Hematopoietic multipotent progenitor cell treated with erythropoietin and hydrocortisone succinate and interleukin-3 and kit ligand, for 4 days (in vitro differentiated cells): ENCODE measurements at regions not wholly inside any gene's neighbourhood (a gene's known extent, or its start where the extent isn't known, plus 50 kb on each side); places are given as distances from the start of the nearest gene placed in this dataset.

ENCODE experiments used
- DNase-seq: peaks from one replicate; pipeline ENCODE4 v3.0.0-alpha.2; 2015

GRCh38 chr9:91073049-91073810 lies 271.6 kb downstream of the SYK start:
- no peak for DNase-seq

GRCh38 chr9:91073811-91074771 lies 272.5 kb downstream of the SYK start:
- no peak for DNase-seq

DNA sequence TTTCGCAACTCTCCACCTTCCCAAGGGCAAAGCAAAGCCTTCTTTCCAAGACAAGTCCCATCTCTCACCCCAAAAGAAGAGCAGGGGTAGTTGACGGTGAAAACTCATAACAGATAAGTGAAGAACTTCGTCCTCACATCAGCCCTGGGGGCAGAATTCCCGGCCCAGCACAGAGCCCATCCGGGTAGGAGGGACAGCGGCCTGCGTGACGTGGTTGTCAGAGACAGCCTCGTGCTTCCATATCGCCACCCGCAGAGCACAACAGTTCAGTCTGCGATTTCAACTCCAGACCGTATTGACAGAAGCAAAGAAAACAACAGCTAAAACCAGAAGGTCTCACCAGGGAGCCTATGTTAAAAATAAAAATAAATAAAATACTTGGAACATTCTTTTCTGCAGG lies 273.2 kb downstream of the SYK start:
- no peak for DNase-seq

- no peak for DNase-seq
Observed at GRCh38 chr9:91075279-91075678, 273.7 kb downstream of the SYK start.

GRCh38 chr9:91077624-91078368 lies 276.2 kb downstream of the SYK start:
- DNase-seq: no peak

GRCh38 chr9:91078369-91078695 lies 276.7 kb downstream of the SYK start:
- no peak for DNase-seq

DNA sequence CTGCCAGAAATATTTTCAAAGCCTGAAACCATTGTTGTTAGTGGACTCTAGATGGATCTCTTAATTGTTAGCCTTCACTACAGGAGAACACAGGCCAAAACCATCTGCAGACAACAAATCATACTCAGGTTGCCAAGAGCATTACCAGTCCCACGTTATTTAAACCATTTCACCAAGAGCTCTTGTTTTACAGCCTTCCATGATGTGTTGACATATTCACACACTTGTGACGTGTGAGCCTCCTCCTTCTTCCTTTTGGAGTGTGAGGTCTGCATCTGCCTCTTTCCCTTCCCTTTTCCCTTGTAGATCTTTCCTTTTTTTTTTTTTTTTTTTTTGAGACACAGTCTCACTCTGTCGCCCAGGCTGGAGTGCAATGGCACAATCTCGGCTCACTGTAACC lies 279.0 kb downstream of the AUH start:
- no peak for DNase-seq

DNA sequence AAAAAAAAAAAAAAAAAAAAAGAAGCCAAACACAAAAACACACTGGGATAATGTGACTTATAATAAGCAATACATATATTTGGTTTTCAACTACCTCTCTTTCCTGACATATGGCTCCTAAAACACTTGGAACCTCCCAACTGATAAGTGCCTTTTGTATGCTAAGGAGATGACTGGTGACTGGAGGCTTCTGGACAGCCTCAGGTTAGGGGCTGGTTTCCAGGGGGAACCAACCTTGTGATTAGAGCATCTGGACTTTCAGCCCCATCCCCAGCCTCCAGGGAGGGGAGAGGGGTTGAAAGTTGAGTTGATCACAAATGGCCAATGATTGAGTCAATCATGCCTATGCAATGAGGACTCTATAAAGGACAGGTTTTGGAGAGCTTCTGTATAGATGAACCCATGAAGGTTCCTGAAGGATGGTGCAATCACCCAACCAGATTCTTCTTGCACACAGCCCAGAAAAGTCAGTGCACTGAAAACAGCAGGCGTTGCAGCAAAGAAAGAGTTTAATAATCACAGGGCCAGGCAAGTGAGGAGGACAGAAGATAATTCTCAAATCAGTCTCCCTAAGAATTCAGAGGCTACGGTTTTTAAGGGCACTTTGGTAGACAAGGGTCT lies 276.7 kb downstream of the AUH start:
- no peak for DNase-seq

GRCh38 chr9:91085517-91086291 lies 276.0 kb downstream of the AUH start:
- peak; percentile 85 for DNase-seq

- no peak for DNase-seq
Observed at GRCh38 chr9:91086657-91087461, 274.9 kb downstream of the AUH start.

GRCh38 chr9:91087462-91087759 lies 274.3 kb downstream of the AUH start:
- DNase-seq: no peak

GRCh38 chr9:91089405-91090129 lies 272.2 kb downstream of the AUH start:
- peak; percentile 75 for DNase-seq

GRCh38 chr9:91090130-91090410 lies 271.6 kb downstream of the AUH start:
- DNase-seq: no peak

GRCh38 chr9:91092214-91092613 lies 269.5 kb downstream of the AUH start:
- DNase-seq: no peak

GRCh38 chr9:91094324-91095088 lies 267.2 kb downstream of the AUH start:
- DNase-seq: no peak

DNA sequence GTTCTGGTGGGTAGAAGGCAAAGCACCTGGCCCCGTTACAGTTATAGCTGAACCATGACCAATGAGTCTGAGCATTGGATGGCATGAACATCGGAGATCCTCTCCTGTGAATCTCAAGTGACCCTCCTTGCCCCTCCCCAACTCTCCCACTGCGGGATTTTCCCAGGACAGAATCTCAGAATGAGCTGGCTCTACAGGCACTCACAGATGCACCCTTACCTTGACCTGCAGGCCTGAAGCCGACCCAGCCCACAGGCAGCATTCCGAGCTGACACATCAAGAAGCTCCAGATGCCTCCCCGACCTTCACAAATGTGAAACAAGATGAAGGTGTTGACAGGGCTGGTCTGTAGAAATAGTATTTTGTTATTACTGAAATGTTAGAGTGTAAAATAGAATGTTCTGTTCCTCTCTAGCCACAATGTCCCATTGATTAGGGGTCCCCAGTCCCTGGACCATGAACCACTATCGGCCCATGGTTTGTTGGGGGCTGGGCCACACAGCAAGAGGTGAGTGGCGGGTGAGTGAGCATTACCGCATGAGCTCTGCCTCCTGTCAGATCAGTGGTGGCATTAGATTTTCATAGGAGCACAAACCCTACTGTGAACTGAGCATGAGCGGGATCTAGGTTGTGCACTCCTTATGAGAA lies 263.4 kb downstream of the AUH start:
- no peak for DNase-seq

GRCh38 chr9:91099436-91099835 lies 262.3 kb downstream of the AUH start:
- no peak for DNase-seq

GRCh38 chr9:91100878-91101450 lies 260.8 kb downstream of the AUH start:
- DNase-seq: no peak

DNA sequence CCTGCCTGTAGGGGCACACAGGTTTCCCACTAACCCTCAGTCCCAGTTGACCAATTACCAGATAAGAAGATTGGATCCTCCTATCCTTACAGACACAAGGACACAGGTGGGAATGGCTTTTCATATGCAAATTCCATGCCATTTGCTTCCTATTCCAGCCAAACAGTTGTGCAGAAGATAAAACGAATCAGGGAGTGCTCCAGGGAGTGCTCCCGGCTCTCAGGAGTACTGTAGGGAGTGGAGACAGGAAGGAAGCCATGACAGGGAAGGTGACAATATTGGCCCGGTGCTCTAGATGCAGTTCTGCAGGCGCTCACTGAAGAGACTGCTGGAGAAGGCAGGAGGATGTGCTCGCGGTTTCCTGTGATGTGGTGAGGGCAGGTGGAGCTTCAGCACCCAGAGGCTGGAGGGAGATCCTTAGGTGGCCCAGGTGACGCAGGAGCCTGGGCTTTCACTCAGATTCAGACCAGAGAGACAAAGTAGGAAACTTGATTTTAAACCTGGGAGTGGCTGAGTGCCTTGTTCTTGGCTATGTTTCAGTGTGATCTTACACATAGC lies 260.0 kb downstream of the AUH start:
- no peak for DNase-seq
